ENCODE measurements at regions not wholly inside any gene's neighbourhood (a gene's known extent, or its start where the extent isn't known, plus 50 kb on each side); places are given as distances from the start of the nearest gene placed in this dataset.

DNA sequence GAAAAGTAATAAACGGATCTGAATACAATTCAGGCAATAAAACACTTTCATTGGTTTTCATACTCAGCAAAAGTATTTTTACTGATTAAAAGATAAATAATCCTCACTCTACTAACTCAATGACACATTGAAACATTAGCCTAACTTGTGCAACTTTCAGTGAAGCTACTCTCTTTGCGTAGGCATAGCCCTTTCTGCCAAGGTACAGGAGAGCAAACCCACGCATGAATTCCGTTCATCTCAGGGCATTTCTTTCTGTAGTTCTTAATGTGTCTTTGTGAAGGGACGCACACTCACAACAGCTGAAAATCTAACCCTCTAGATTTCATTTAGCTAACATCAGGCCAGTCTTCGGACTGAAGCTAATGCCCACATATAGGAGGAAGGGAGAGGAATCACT, 66.4 kb upstream of the TLE1 start (continued):
- TF ChIP-seq, protein P1, sequence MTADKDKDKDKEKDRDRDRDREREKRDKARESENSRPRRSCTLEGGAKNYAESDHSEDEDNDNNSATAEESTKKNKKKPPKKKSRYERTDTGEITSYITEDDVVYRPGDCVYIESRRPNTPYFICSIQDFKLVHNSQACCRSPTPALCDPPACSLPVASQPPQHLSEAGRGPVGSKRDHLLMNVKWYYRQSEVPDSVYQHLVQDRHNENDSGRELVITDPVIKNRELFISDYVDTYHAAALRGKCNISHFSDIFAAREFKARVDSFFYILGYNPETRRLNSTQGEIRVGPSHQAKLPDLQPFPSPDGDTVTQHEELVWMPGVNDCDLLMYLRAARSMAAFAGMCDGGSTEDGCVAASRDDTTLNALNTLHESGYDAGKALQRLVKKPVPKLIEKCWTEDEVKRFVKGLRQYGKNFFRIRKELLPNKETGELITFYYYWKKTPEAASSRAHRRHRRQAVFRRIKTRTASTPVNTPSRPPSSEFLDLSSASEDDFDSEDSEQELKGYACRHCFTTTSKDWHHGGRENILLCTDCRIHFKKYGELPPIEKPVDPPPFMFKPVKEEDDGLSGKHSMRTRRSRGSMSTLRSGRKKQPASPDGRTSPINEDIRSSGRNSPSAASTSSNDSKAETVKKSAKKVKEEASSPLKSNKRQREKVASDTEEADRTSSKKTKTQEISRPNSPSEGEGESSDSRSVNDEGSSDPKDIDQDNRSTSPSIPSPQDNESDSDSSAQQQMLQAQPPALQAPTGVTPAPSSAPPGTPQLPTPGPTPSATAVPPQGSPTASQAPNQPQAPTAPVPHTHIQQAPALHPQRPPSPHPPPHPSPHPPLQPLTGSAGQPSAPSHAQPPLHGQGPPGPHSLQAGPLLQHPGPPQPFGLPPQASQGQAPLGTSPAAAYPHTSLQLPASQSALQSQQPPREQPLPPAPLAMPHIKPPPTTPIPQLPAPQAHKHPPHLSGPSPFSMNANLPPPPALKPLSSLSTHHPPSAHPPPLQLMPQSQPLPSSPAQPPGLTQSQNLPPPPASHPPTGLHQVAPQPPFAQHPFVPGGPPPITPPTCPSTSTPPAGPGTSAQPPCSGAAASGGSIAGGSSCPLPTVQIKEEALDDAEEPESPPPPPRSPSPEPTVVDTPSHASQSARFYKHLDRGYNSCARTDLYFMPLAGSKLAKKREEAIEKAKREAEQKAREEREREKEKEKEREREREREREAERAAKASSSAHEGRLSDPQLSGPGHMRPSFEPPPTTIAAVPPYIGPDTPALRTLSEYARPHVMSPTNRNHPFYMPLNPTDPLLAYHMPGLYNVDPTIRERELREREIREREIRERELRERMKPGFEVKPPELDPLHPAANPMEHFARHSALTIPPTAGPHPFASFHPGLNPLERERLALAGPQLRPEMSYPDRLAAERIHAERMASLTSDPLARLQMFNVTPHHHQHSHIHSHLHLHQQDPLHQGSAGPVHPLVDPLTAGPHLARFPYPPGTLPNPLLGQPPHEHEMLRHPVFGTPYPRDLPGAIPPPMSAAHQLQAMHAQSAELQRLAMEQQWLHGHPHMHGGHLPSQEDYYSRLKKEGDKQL (CRISPR knock-in tag; IDR thresholded peaks at IDR 0.05; ENCODE audit: borderline replicate concordance), result no peak
- TF ChIP-seq SMARCE1 (IDR thresholded peaks at IDR 0.05), result no peak

DNA sequence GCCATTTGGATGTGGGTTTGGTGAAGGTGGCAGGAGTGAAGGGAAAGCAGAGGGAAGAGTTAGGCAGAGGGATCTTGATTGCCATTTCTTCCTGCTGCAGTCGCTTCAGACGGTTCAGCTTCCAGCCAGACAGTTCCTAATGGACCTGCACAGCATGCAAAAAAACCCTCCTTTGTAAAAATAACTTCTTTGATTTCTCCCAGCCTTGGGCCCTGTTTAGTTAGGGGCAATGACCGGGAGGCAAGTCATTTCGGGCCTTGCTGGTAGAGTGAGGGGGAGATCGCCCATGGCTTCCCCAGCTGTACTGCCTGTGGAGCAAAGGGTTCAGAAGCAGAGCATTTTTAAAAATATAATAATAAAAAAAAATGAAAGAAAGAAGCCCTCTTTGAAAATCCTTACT, 67.2 kb upstream of the TLE1 start:
- H3K4me1 ChIP-seq (replicated peaks in 1 of 2; ENCODE audit: control insufficient read depth in 2 of 2, insufficient read depth in 2 of 2, low read length in 2 of 2), result no peaks in the 10 kb centered on the region
- no peaks in the 10 kb centered on the region for H3K36me3 ChIP-seq (ENCODE audit: control insufficient read depth, insufficient read depth, low read length)
- no peak overlapping the region for H3K4me2 ChIP-seq (ENCODE audit: insufficient read depth, low read length)
- H2AFZ ChIP-seq (ENCODE audit: low read depth, low read length), result no peak overlapping the region
- H4K20me1 ChIP-seq (replicated peaks; ENCODE audit: control insufficient read depth, insufficient read depth, low read length), result no peaks in the 10 kb centered on the region
- no peak overlapping the region for H3K9ac ChIP-seq (ENCODE audit: insufficient read depth in 1 of 2, low read depth in 2 of 2, low read length in 2 of 2)
- FAIRE-seq (no peak), ATAC-seq (no peak), DNase-seq (ENCODE audit: extremely low read depth in 1 of 4, low spot score in 3 of 4) (no peak)
- no peaks in the 10 kb centered on the region for H3K79me2 ChIP-seq (ENCODE audit: control insufficient read depth, insufficient read depth, low read length)
- H3K9me1 ChIP-seq (ENCODE audit: control insufficient read depth, insufficient read depth, low read length), result no peaks in the 10 kb centered on the region
- no peak overlapping the region for H3K27ac ChIP-seq (ENCODE audit: extremely low read depth, low read depth, low read length)
- no peak overlapping the region for H3K4me3 ChIP-seq
- ChIA-PET POLR2A (no interaction called here), CTCF (ENCODE audit: low intra/inter-chr PET ratio) (no interaction called here)
- WGBS (ENCODE audit: insufficient coverage, low coverage, missing lambda C conversion rate), result 0% methylated on average over 4 of the region's 5 CpGs
- intact Hi-C loops (cut with micrococcal nuclease), result no loop called here
- H3K27me3 ChIP-seq (ENCODE audit: control insufficient read depth in 2 of 2, insufficient read depth in 2 of 2, low read length in 2 of 2), result no peaks in the 10 kb centered on the region
- no peaks in the 10 kb centered on the region for H3K9me3 ChIP-seq (replicated peaks; ENCODE audit: control insufficient read depth, insufficient read depth, low read depth, low read length)
- no TSS peak for BruUV-seq (replicated peaks)
- in situ Hi-C loops (cut with MboI), result no loop called here
- TF ChIP-seq ELK3 (CRISPR knock-in tag; IDR thresholded peaks at IDR 0.05), result no peak
- TF ChIP-seq AFF4 (CRISPR knock-in tag; IDR thresholded peaks at IDR 0.05), result no peak
- TF ChIP-seq SIN3A (IDR thresholded peaks at IDR 0.05; ENCODE audit: borderline replicate concordance in 2 of 2, control insufficient read depth in 1 of 2, low read depth in 2 of 2, low read length in 2 of 2), result no peak
- no peak for TF ChIP-seq CXXC5 (CRISPR knock-in tag; IDR thresholded peaks at IDR 0.05)
- TF ChIP-seq CC2D1A (IDR thresholded peaks at IDR 0.05), result no peak
- no peak for TF ChIP-seq CHD1 (IDR thresholded peaks at IDR 0.05; ENCODE audit: low read length)
- TF ChIP-seq ZBTB43 (CRISPR knock-in tag; IDR thresholded peaks at IDR 0.05), result no peak

Measured in K562 (cell line).